ENCODE measurements at regions not wholly inside any gene's neighbourhood (a gene's known extent, or its start where the extent isn't known, plus 50 kb on each side); places are given as distances from the start of the nearest gene placed in this dataset.

- intact Hi-C loops (cut with micrococcal nuclease), result no loop called here
Measured at GRCh38 chr12:38555620-38556591, 239.3 kb downstream of the ALG10B start.

GRCh38 chr12:38556647-38557046 is 240.1 kb downstream of the ALG10B start:
- intact Hi-C loops (cut with micrococcal nuclease), result no loop called here

DNA sequence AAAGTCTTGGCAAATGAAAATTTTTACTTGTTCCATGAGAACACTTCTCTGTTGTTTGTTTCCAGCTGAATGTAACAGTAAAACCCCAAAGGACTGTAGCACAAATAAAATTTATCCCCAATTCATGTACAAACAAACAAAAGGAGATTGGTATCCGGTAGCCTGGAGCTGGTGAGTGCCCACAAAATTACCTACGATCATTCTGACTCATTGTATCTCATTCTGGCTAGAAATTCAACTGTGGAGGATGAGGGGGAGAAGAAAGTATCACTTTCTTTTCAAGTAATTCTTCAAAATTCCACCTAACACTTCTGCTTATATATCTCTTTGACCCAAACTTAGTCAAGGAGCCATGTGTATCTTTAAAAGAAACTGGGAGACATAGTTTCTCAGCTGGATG is 268.5 kb downstream of the ALG10B start:
- intact Hi-C loops (cut with micrococcal nuclease), result no loop called here

GRCh38 chr12:38586789-38587188 is 270.2 kb downstream of the ALG10B start:
- intact Hi-C loops (cut with micrococcal nuclease), result no loop called here

GRCh38 chr12:38587594-38587993 is 271.0 kb downstream of the ALG10B start:
- intact Hi-C loops (cut with micrococcal nuclease), result no loop called here

- intact Hi-C loops (cut with micrococcal nuclease), result no loop called here
Measured at GRCh38 chr12:38588624-38589305, 272.2 kb downstream of the ALG10B start.

- intact Hi-C loops (cut with micrococcal nuclease), result no loop called here
Measured at GRCh38 chr12:38589306-38589632, 272.7 kb downstream of the ALG10B start.

DNA sequence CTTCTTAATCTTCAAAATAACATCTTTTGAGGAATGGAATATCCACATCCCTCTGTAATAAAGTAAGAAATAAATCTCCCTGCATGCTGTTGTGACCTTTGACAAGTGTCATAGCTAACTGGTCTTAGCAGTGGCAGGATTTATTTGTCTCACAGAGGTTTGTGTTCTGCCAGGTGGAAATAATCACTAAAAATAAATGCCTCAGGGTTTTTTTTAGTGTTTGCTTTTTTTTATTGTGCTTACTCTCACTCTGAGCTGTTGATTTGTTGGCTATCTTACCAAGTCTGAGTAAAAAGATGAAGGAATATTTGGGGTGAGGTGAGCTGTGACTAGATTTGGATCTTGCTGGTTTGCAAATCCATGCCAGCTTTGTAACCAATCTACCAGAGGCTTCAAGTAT is 285.4 kb downstream of the ALG10B start:
- intact Hi-C loops (cut with micrococcal nuclease), result loop anchor here (2.0 kb wide), 1 partner anchor 19 kb away; no protein-coding TSS in a partner anchor
